PC-9 (cell line): ENCODE measurements at regions not wholly inside any gene's neighbourhood (a gene's known extent, or its start where the extent isn't known, plus 50 kb on each side); places are given as distances from the start of the nearest gene placed in this dataset.

ENCODE experiments used
- BruUV-seq: library from RNA; stranded (reverse); fragments of 400-500 nt; replicated peaks from 2 replicates; lab custom pipeline; 2021; lab: Mats Ljungman, UMichigan
- CTCF ChIA-PET: fragments of 300-600 bp; sonication (Branson Sonifier 250); formaldehyde crosslinking; loops from one replicate; lab custom pipeline; 2022; ENCODE audit warnings: antibody characterized with exemption; lab: Charles Lee
- POLR2A ChIA-PET: fragments of 300-600 bp; sonication (Branson Sonifier 250); formaldehyde crosslinking; loops from one replicate; lab custom pipeline; 2022; ENCODE audit warnings: antibody characterized with exemption; ENCODE audit not compliant: unreplicated experiment; lab: Charles Lee
- DNase-seq, 2 experiments: peaks; one replicate each; pipeline versions ENCODE4 v3.0.0 to v3.0.0-alpha.2; 2015 to 2022; ENCODE audit warnings: mixed read lengths in 1 of 2
- H2AFZ ChIP-seq: fragments of 200-600 bp; sonication (generic); 2 replicates; pipeline ENCODE4 v1.8.1; 2017; ENCODE audit warnings: antibody characterized with exemption
- H3F3A ChIP-seq: fragments of 200-600 bp; sonication (generic); 2 replicates; pipeline ENCODE4 v1.8.1; 2017; ENCODE audit warnings: antibody characterized with exemption, mild to moderate bottlenecking, low read depth; ENCODE audit not compliant: insufficient read depth
- H3K27ac ChIP-seq: fragments of 200-600 bp; sonication (generic); 2 replicates; pipeline ENCODE4 v1.6.1; 2016; ENCODE audit warnings: mixed run types
- H3K27me3 ChIP-seq: fragments of 200-600 bp; sonication (generic); 2 replicates; pipeline ENCODE4 v1.6.1; 2016; ENCODE audit warnings: low read depth, mixed run types; ENCODE audit not compliant: insufficient read depth
- H3K36me3 ChIP-seq: fragments of 200-600 bp; sonication (generic); 2 replicates; pipeline ENCODE4 v1.6.1; 2016; ENCODE audit warnings: low read depth, mixed run types
- H3K4me1 ChIP-seq: fragments of 200-600 bp; sonication (generic); replicated peaks from 2 replicates; pipeline ENCODE4 v1.6.1; 2016; ENCODE audit warnings: mixed run types; ENCODE audit not compliant: insufficient read depth
- H3K4me2 ChIP-seq: fragments of 200-600 bp; sonication (generic); 2 replicates; pipeline ENCODE4 v1.6.1; 2017; ENCODE audit warnings: mixed run types
- H3K4me3 ChIP-seq: fragments of 200-600 bp; sonication (generic); 2 replicates; pipeline ENCODE4 v1.6.1; 2016; ENCODE audit warnings: mixed run types
- H3K79me2 ChIP-seq: fragments of 200-600 bp; sonication (generic); 2 replicates; pipeline ENCODE4 v1.6.1; 2017; ENCODE audit warnings: low read depth, mixed run types
- H3K9me2 ChIP-seq: fragments of 200-600 bp; sonication (generic); 2 replicates; pipeline ENCODE4 v1.8.1; 2017; ENCODE audit warnings: mild to moderate bottlenecking; ENCODE audit not compliant: insufficient read depth
- H3K9me3 ChIP-seq: fragments of 200-600 bp; sonication (generic); 2 replicates; pipeline ENCODE4 v1.8.1; 2016; ENCODE audit warnings: low read depth; ENCODE audit not compliant: insufficient read depth
- H4K20me1 ChIP-seq: fragments of 200-600 bp; sonication (generic); 2 replicates; pipeline ENCODE4 v1.8.1; 2017; ENCODE audit not compliant: insufficient read depth
- CTCF ChIP-seq: fragments of 200-600 bp; sonication (generic); conservative IDR thresholded peaks from 2 replicates; pipeline ENCODE4 v1.6.1; 2017; ENCODE audit warnings: mixed run types, antibody characterized with exemption, mild to moderate bottlenecking, moderate library complexity
- EZH2 ChIP-seq: fragments of 200-600 bp; sonication (generic); IDR thresholded peaks from 2 replicates; pipeline ENCODE4 v1.8.0; 2017; ENCODE audit warnings: antibody characterized with exemption, low read depth
- intact Hi-C: fragments of 100-400 bp; cut with micrococcal nuclease; formaldehyde crosslinking; loops from one replicate; pipeline ENCODE4 v1.10.0; 2022; ENCODE audit not compliant: unreplicated experiment

DNA sequence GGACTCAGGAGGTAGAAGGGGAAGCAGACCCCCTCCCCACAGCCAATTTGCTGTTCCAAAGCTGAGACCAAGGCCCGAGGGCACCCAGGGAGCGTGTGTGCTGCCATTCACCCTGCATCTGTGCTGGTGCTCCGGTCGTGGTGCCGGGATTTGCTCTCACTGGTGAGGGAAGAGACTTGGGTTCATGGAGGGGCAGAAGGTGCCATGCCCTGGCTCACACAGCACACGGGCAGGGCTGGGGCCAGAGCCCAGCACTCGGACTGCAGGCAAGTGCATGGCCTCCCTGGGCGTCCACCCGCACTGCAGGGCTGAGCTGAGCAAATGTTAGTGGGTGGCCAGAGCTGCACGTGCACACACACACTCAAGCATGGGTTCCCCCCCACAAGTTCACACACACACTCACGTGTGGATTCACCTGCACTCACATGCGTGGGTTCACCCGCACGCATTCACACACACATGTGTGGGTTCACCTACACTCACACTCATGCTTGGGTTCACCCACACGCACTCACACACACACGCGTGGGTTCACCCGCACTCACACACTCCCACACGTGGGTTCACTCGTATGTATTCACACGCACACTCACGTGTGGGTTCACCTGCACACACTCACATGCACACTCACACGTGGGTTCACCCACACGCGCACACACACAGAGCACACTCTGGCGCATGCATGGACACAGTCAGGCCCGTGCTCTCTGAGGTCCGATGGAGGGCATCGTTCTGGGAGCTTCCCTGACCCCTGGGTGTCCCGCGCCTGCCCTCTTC lies 57.0 kb upstream of the CBFA2T3 start:
- no peaks in the 10 kb centered on the region for H3K4me1 ChIP-seq
- H3K9me2 ChIP-seq: no peaks in the 10 kb centered on the region
- no peaks in the 10 kb centered on the region; the same call in 1 of the 2 replicates for H3K9me3 ChIP-seq
- ChIA-PET POLR2A (no interaction called here), CTCF (no interaction called here)
- no peaks in the 10 kb centered on the region for H3K36me3 ChIP-seq
- H2AFZ ChIP-seq: no peak overlapping the region
- no peaks in the 10 kb centered on the region for H3F3A ChIP-seq
- no peak for DNase-seq
- H3K4me2 ChIP-seq: no peak overlapping the region
- peaks cover 84% of the 10 kb centered on the region for H3K27me3 ChIP-seq
- BruUV-seq: no TSS peak
- no peaks in the 10 kb centered on the region for H3K79me2 ChIP-seq
- no peaks in the 10 kb centered on the region for H4K20me1 ChIP-seq
- H3K4me3 ChIP-seq: no peak overlapping the region
- no peak for TF ChIP-seq EZH2
- intact Hi-C loops: no loop called here
- no peak overlapping the region for H3K27ac ChIP-seq

DNA sequence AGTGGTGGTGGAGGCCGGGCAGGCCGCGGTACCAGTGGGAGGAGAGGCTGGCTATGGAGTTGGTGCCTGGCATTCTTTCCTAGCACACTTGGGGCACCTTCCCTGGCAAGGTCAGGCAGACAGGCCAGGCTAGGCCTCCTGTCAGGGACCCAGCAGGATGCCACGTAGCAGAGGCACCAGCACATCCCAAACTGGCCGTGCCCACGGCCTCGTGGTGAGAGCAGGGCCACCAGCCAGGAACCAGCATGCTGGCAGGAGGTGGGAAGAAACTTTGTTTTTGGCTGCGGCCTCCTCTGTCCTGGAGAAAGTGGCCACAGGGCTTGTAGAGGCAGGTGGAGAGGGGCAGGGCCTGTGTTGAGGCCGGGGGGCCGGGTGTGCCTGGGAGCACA lies 57.6 kb upstream of the CBFA2T3 start:
- no peaks in the 10 kb centered on the region for H3F3A ChIP-seq
- H4K20me1 ChIP-seq: no peaks in the 10 kb centered on the region
- H3K9me3 ChIP-seq: no peaks in the 10 kb centered on the region; the same call in 1 of the 2 replicates
- ChIA-PET POLR2A (no interaction called here), CTCF (no interaction called here)
- H2AFZ ChIP-seq: no peak overlapping the region
- H3K79me2 ChIP-seq: no peaks in the 10 kb centered on the region
- H3K36me3 ChIP-seq: no peaks in the 10 kb centered on the region
- H3K27ac ChIP-seq: no peak overlapping the region
- H3K27me3 ChIP-seq: peaks cover 90% of the 10 kb centered on the region
- no peak overlapping the region for H3K4me2 ChIP-seq
- intact Hi-C loops: no loop called here
- no peak for DNase-seq
- no TSS peak for BruUV-seq
- no peak overlapping the region for H3K4me3 ChIP-seq
- H3K4me1 ChIP-seq: no peaks in the 10 kb centered on the region
- TF ChIP-seq EZH2: no peak
- TF ChIP-seq CTCF: no peak
- H3K9me2 ChIP-seq: no peaks in the 10 kb centered on the region

DNA sequence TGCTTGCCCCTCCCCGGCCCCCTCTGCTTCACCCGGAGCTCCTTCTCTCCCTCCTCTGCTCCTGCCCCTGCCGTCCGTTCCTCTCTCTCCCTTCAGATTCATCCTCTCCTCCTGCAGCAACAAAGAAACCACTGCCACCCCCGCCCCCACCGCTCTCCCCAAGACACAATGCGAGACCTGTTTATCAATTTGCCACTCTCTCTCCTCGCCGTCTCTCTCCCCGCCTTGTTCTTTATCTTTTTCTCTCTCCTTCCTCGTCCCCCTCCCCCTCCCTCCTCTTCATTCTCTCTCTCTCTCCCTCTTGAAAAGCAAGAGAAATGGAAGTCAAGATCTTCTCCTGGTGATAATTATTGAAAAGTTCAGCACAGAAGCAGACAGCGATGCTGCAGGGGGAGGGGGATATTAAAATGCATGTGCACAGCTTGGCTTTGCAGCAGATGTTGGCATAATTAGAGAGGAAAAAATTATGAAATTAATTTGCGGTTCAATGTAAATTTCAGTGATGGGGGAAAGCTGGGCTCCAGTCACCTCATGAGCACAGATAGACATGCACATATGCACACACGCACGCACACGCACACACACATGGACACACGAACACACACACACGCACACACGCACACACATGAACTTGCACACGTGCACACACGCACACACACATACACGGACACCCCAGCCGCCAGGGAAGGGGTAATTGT lies 58.1 kb upstream of the CBFA2T3 start:
- H3K4me3 ChIP-seq: no peak overlapping the region
- no peak overlapping the region for H3K4me2 ChIP-seq
- no peaks in the 10 kb centered on the region for H4K20me1 ChIP-seq
- TF ChIP-seq EZH2 (no peak), CTCF (no peak)
- H3K4me1 ChIP-seq: no peaks in the 10 kb centered on the region
- intact Hi-C loops: no loop called here
- no peaks in the 10 kb centered on the region; the same call in 1 of the 2 replicates for H3K9me3 ChIP-seq
- no peaks in the 10 kb centered on the region for H3F3A ChIP-seq
- no peak for DNase-seq
- H3K36me3 ChIP-seq: no peaks in the 10 kb centered on the region
- CTCF ChIA-PET: no interaction called here
- POLR2A ChIA-PET: no interaction called here
- no peaks in the 10 kb centered on the region for H3K9me2 ChIP-seq
- H3K27me3 ChIP-seq: peaks cover 95% of the 10 kb centered on the region
- no peaks in the 10 kb centered on the region for H3K79me2 ChIP-seq
- no TSS peak for BruUV-seq
- H2AFZ ChIP-seq: no peak overlapping the region
- H3K27ac ChIP-seq: no peak overlapping the region
